GM23248 (cell line): ENCODE measurements at regions not wholly inside any gene's neighbourhood (a gene's known extent, or its start where the extent isn't known, plus 50 kb on each side); places are given as distances from the start of the nearest gene placed in this dataset.

Experiments used
- DNase-seq: peaks from one replicate; pipeline ENCODE4 v3.0.0-alpha.2; 2015
- H2AFZ ChIP-seq: fragments of 200-600 bp; sonication (generic); 2 replicates; pipeline ENCODE4 v1.6.1; 2016; ENCODE audit warnings: antibody characterized with exemption
- H3F3A ChIP-seq: fragments of 200-600 bp; sonication (generic); 2 replicates; pipeline ENCODE4 v1.6.1; 2016; ENCODE audit warnings: mild to moderate bottlenecking, antibody characterized with exemption, mixed run types; ENCODE audit not compliant: insufficient read depth
- H3K27ac ChIP-seq: fragments of 200-600 bp; sonication (generic); 2 replicates; pipeline ENCODE4 v1.5.1; 2016; ENCODE audit warnings: mild to moderate bottlenecking
- H3K27me3 ChIP-seq: fragments of 200-600 bp; sonication (generic); replicated peaks from 2 replicates; pipeline ENCODE4 v1.6.1; 2016; ENCODE audit warnings: mild to moderate bottlenecking; ENCODE audit not compliant: insufficient read depth
- H3K36me3 ChIP-seq: fragments of 200-600 bp; sonication (generic); 2 replicates; pipeline ENCODE4 v1.6.1; 2016; ENCODE audit warnings: low read depth, mild to moderate bottlenecking
- H3K4me1 ChIP-seq: fragments of 200-600 bp; sonication (generic); 2 replicates; pipeline ENCODE4 v1.6.1; 2016; ENCODE audit warnings: mild to moderate bottlenecking; ENCODE audit not compliant: insufficient read depth
- H3K4me2 ChIP-seq: fragments of 200-600 bp; sonication (generic); one replicate; pipeline ENCODE4 v1.6.1; 2016; ENCODE audit warnings: mild to moderate bottlenecking; ENCODE audit not compliant: unreplicated experiment
- H3K4me3 ChIP-seq: fragments of 200-600 bp; sonication (generic); 2 replicates; pipeline ENCODE4 v1.5.1; 2016; ENCODE audit warnings: mild to moderate bottlenecking
- H3K79me2 ChIP-seq: fragments of 200-600 bp; sonication (generic); 2 replicates; pipeline ENCODE4 v1.6.1; 2016; ENCODE audit warnings: mild to moderate bottlenecking; ENCODE audit not compliant: insufficient read depth
- H3K9ac ChIP-seq: fragments of 200-600 bp; sonication (generic); 2 replicates; pipeline ENCODE4 v1.6.1; 2016; ENCODE audit warnings: mild to moderate bottlenecking
- H3K9me2 ChIP-seq: fragments of 200-600 bp; sonication (generic); 2 replicates; pipeline ENCODE4 v1.6.1; 2016; ENCODE audit warnings: mixed run types, mild to moderate bottlenecking, moderate library complexity; ENCODE audit not compliant: insufficient read depth
- H3K9me3 ChIP-seq: fragments of 200-600 bp; sonication (generic); one replicate; pipeline ENCODE4 v1.6.1; 2017; ENCODE audit warnings: low read depth
- H4K20me1 ChIP-seq: fragments of 200-600 bp; sonication (generic); 2 replicates; pipeline ENCODE4 v1.6.0; 2016; ENCODE audit not compliant: insufficient read depth
- EZH2 ChIP-seq: fragments of 200-600 bp; sonication (generic); IDR thresholded peaks from 2 replicates; pipeline ENCODE4 v1.6.1; 2018; ENCODE audit warnings: antibody characterized with exemption, mild to moderate bottlenecking; ENCODE audit not compliant: insufficient read depth, poor library complexity, severe bottlenecking
- EZH2phosphoT487 ChIP-seq: fragments of 200-600 bp; sonication (generic); IDR thresholded peaks from 2 replicates; pipeline ENCODE4 v1.6.1; 2018; ENCODE audit warnings: antibody characterized with exemption, moderate library complexity, mild to moderate bottlenecking, low read depth; ENCODE audit not compliant: insufficient read depth
- WGBS, 2 experiments: methylation state at CpG; one replicate each; pipeline ENCODE4 v1.1.6; 2015 to 2017; ENCODE audit warnings: low lambda C conversion rate in 2 of 2, low coverage in 1 of 2; ENCODE audit errors: missing lambda C conversion rate in 2 of 2; 5-methylcytosine and 5-hydroxymethylcytosine counted together
- in situ Hi-C: fragments of 300-500 bp; cut with MboI; formaldehyde crosslinking; loops from 2 replicates; pipeline ENCODE4 v1.15.0; 2020

GRCh38 chr3:194285024-194285849, 65.9 kb downstream of the CPN2 start:
- Histone ChIP-seq H3K9me2 (no peaks in the 10 kb centered on the region), H3K36me3 (no peaks in the 10 kb centered on the region), H3K27ac (no peak overlapping the region), H4K20me1 (no peaks in the 10 kb centered on the region), H3K27me3 (no peaks in the 10 kb centered on the region), H3K9me3 (no peaks in the 10 kb centered on the region), H3K79me2 (no peaks in the 10 kb centered on the region), H2AFZ (no peak overlapping the region), H3F3A (0 out of 2 replicates have a peak, but pooled peaks cover 6% of the 10 kb centered on the region), H3K4me3 (no peak overlapping the region), H3K4me2 (no peak overlapping the region), H3K4me1 (peaks cover 17% of the 10 kb centered on the region), H3K9ac (no peak overlapping the region)
- peak; percentile 70 for DNase-seq
- WGBS, 2 experiments: 70 to 75% methylated on average over 16 of the region's 16 CpGs
- TF ChIP-seq EZH2: no peak
- TF ChIP-seq EZH2phosphoT487: no peak
- in situ Hi-C loops: no loop called here

DNA sequence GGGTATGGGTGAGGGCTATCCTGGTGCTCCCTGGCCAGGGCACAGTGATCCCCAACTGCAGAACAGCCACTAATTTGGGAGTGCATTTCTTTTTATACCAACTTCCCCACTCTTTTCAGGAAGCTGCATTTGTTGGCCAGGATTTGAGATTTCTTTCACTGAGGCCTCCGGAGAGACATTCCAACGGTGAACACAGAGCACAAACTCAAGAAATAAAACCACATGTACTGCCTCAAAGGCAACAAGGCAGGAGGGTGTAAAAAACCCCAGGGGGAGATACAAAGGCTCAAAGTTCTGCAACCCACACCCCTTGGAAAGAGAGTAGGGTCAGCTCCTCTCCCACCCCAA, 65.3 kb downstream of the CPN2 start:
- Histone ChIP-seq H3K9ac (no peak overlapping the region), H3K27me3 (no peaks in the 10 kb centered on the region), H3K36me3 (no peaks in the 10 kb centered on the region), H3K4me2 (no peak overlapping the region), H3K4me3 (no peak overlapping the region), H2AFZ (no peak overlapping the region), H4K20me1 (no peaks in the 10 kb centered on the region), H3K79me2 (no peaks in the 10 kb centered on the region), H3K9me2 (no peaks in the 10 kb centered on the region), H3F3A (0 out of 2 replicates have a peak, but pooled peaks cover 6% of the 10 kb centered on the region), H3K27ac (no peak overlapping the region), H3K4me1 (peaks cover 17% of the 10 kb centered on the region), H3K9me3 (no peaks in the 10 kb centered on the region)
- WGBS, 2 experiments: 24 to 31% methylated on average over 2 of the region's 2 CpGs
- TF ChIP-seq EZH2phosphoT487 (no peak), EZH2 (no peak)
- no peak for DNase-seq
- in situ Hi-C loops: no loop called here

GRCh38 chr3:194286375-194287146, 64.6 kb downstream of the CPN2 start:
- Histone ChIP-seq H3K4me1 (peaks cover 17% of the 10 kb centered on the region), H3K79me2 (no peaks in the 10 kb centered on the region), H3K27ac (no peak overlapping the region), H3K27me3 (no peaks in the 10 kb centered on the region), H4K20me1 (no peaks in the 10 kb centered on the region), H2AFZ (no peak overlapping the region), H3K9ac (no peak overlapping the region), H3K4me3 (no peak overlapping the region), H3F3A (0 out of 2 replicates have a peak, but pooled peaks cover 6% of the 10 kb centered on the region), H3K4me2 (no peak overlapping the region), H3K36me3 (no peaks in the 10 kb centered on the region), H3K9me2 (no peaks in the 10 kb centered on the region), H3K9me3 (no peaks in the 10 kb centered on the region)
- DNase-seq: no peak
- TF ChIP-seq EZH2: no peak
- no peak for TF ChIP-seq EZH2phosphoT487
- in situ Hi-C loops: no loop called here
- WGBS, 2 experiments: 89 to 91% methylated on average over 22 of the region's 22 CpGs

- in situ Hi-C loops: no loop called here
- Histone ChIP-seq H3K9me2 (no peaks in the 10 kb centered on the region), H3K4me2 (no peak overlapping the region), H3K4me1 (peaks cover 17% of the 10 kb centered on the region), H3K9me3 (no peaks in the 10 kb centered on the region), H4K20me1 (no peaks in the 10 kb centered on the region), H3K27ac (no peak overlapping the region), H3K4me3 (no peak overlapping the region), H3K9ac (no peak overlapping the region), H3K36me3 (no peaks in the 10 kb centered on the region), H3F3A (0 out of 2 replicates have a peak, but pooled peaks cover 6% of the 10 kb centered on the region), H3K79me2 (no peaks in the 10 kb centered on the region), H3K27me3 (no peaks in the 10 kb centered on the region), H2AFZ (no peak overlapping the region)
- no peak for DNase-seq
- WGBS, 2 experiments: 75 to 77% methylated on average over 3 of the region's 3 CpGs
- TF ChIP-seq EZH2: no peak
- TF ChIP-seq EZH2phosphoT487: no peak
Observed at GRCh38 chr3:194287374-194287773, 63.8 kb downstream of the CPN2 start.
